ENCODE measurements at regions not wholly inside any gene's neighbourhood (a gene's known extent, or its start where the extent isn't known, plus 50 kb on each side); places are given as distances from the start of the nearest gene placed in this dataset.

- H3K27ac Mint-ChIP-seq = no peak overlapping the region
- no peaks in the 10 kb centered on the region for H3K27me3 Mint-ChIP-seq
- H3K4me1 Mint-ChIP-seq = no peaks in the 10 kb centered on the region
- H3K36me3 Mint-ChIP-seq = peaks cover 3% of the 10 kb centered on the region
- H3K9me3 Mint-ChIP-seq = peaks cover 21% of the 10 kb centered on the region
- no peak for DNase-seq (ENCODE audit: low spot score in 2 of 2)
- H3K4me3 Mint-ChIP-seq = no peak overlapping the region
- no peak for ATAC-seq (ENCODE audit: low read depth)
Measured at GRCh38 chr20:12293900-12294299, 376.2 kb downstream of the BTBD3 start.

- peaks cover 3% of the 10 kb centered on the region for H3K36me3 Mint-ChIP-seq
- H3K27ac Mint-ChIP-seq = no peak overlapping the region
- H3K9me3 Mint-ChIP-seq = peaks cover 21% of the 10 kb centered on the region
- H3K4me3 Mint-ChIP-seq = no peak overlapping the region
- H3K4me1 Mint-ChIP-seq = no peaks in the 10 kb centered on the region
- ATAC-seq (ENCODE audit: low read depth) = no peak
- no peak for DNase-seq (ENCODE audit: low spot score in 2 of 2)
- no peaks in the 10 kb centered on the region for H3K27me3 Mint-ChIP-seq
Measured at GRCh38 chr20:12294678-12295077, 377.0 kb downstream of the BTBD3 start.

- ATAC-seq (ENCODE audit: low read depth) = no peak
- Mint-ChIP-seq H3K9me3 (peaks cover 11% of the 10 kb centered on the region), H3K36me3 (no peaks in the 10 kb centered on the region), H3K27ac (no peak overlapping the region), H3K4me1 (no peaks in the 10 kb centered on the region), H3K27me3 (no peaks in the 10 kb centered on the region), H3K4me3 (no peak overlapping the region)
- DNase-seq (ENCODE audit: low spot score in 2 of 2) = no peak
Measured at GRCh38 chr20:12305188-12305950, 387.7 kb downstream of the BTBD3 start.

GRCh38 chr20:12306107-12306506 lies 388.4 kb downstream of the BTBD3 start:
- Mint-ChIP-seq H3K36me3 (no peaks in the 10 kb centered on the region), H3K27ac (no peak overlapping the region), H3K4me1 (no peaks in the 10 kb centered on the region), H3K27me3 (no peaks in the 10 kb centered on the region), H3K9me3 (peaks cover 11% of the 10 kb centered on the region), H3K4me3 (no peak overlapping the region)
- no peak for DNase-seq (ENCODE audit: low spot score in 2 of 2)
- ATAC-seq (ENCODE audit: low read depth) = no peak

GRCh38 chr20:12311094-12311865 lies 393.6 kb downstream of the BTBD3 start:
- Mint-ChIP-seq H3K4me3 (no peak overlapping the region), H3K27ac (no peak overlapping the region), H3K36me3 (no peaks in the 10 kb centered on the region), H3K4me1 (no peaks in the 10 kb centered on the region), H3K27me3 (no peaks in the 10 kb centered on the region), H3K9me3 (peaks cover 5% of the 10 kb centered on the region)
- no peak for DNase-seq (ENCODE audit: low spot score in 2 of 2)
- no peak for ATAC-seq (ENCODE audit: low read depth)

GRCh38 chr20:12315652-12316051 lies 398.0 kb downstream of the BTBD3 start:
- Mint-ChIP-seq H3K4me1 (no peaks in the 10 kb centered on the region), H3K9me3 (no peaks in the 10 kb centered on the region), H3K36me3 (no peaks in the 10 kb centered on the region), H3K27me3 (no peaks in the 10 kb centered on the region), H3K27ac (no peak overlapping the region), H3K4me3 (no peak overlapping the region)
- ATAC-seq (ENCODE audit: low read depth) (no peak), DNase-seq (ENCODE audit: low spot score in 2 of 2) (no peak)

GRCh38 chr20:12316794-12317193 lies 399.1 kb downstream of the BTBD3 start:
- DNase-seq (ENCODE audit: low spot score in 2 of 2) = no peak
- no peaks in the 10 kb centered on the region for H3K4me1 Mint-ChIP-seq
- ATAC-seq (ENCODE audit: low read depth) = no peak
- H3K4me3 Mint-ChIP-seq = no peak overlapping the region
- no peak overlapping the region for H3K27ac Mint-ChIP-seq
- H3K27me3 Mint-ChIP-seq = no peaks in the 10 kb centered on the region
- peaks cover 3% of the 10 kb centered on the region for H3K9me3 Mint-ChIP-seq
- no peaks in the 10 kb centered on the region for H3K36me3 Mint-ChIP-seq

GRCh38 chr20:12317433-12317832 lies 399.7 kb downstream of the BTBD3 start:
- ATAC-seq (ENCODE audit: low read depth) (no peak), DNase-seq (ENCODE audit: low spot score in 2 of 2) (no peak)
- no peak overlapping the region for H3K4me3 Mint-ChIP-seq
- peaks cover 3% of the 10 kb centered on the region for H3K9me3 Mint-ChIP-seq
- no peaks in the 10 kb centered on the region for H3K36me3 Mint-ChIP-seq
- no peaks in the 10 kb centered on the region for H3K4me1 Mint-ChIP-seq
- H3K27me3 Mint-ChIP-seq = no peaks in the 10 kb centered on the region
- H3K27ac Mint-ChIP-seq = no peak overlapping the region

GRCh38 chr20:12318043-12318442 lies 400.4 kb downstream of the BTBD3 start:
- no peak for ATAC-seq (ENCODE audit: low read depth)
- no peaks in the 10 kb centered on the region for H3K4me1 Mint-ChIP-seq
- H3K9me3 Mint-ChIP-seq = peaks cover 3% of the 10 kb centered on the region

GRCh38 chr20:12321736-12322135 lies 404.0 kb downstream of the BTBD3 start:
- Mint-ChIP-seq H3K27me3 (no peaks in the 10 kb centered on the region), H3K4me3 (no peak overlapping the region), H3K27ac (no peak overlapping the region), H3K4me1 (no peaks in the 10 kb centered on the region), H3K9me3 (peaks cover 3% of the 10 kb centered on the region), H3K36me3 (no peaks in the 10 kb centered on the region)
- no peak for ATAC-seq (ENCODE audit: low read depth)
- DNase-seq (ENCODE audit: low spot score in 2 of 2) = no peak

More at GRCh38 chr20:12318043-12318442, 400.4 kb downstream of the BTBD3 start:
- Mint-ChIP-seq H3K27me3 (no peaks in the 10 kb centered on the region), H3K4me3 (no peak overlapping the region), H3K27ac (no peak overlapping the region), H3K36me3 (no peaks in the 10 kb centered on the region)
- DNase-seq (ENCODE audit: low spot score in 2 of 2) = no peak

- Mint-ChIP-seq H3K4me3 (no peak overlapping the region), H3K9me3 (peaks cover 5% of the 10 kb centered on the region), H3K27ac (no peak overlapping the region), H3K4me1 (no peaks in the 10 kb centered on the region), H3K36me3 (no peaks in the 10 kb centered on the region), H3K27me3 (no peaks in the 10 kb centered on the region)
- no peak for ATAC-seq (ENCODE audit: low read depth)
- no peak for DNase-seq (ENCODE audit: low spot score in 2 of 2)
Measured at GRCh38 chr20:12327205-12327604, 409.5 kb downstream of the BTBD3 start.

- H3K27ac Mint-ChIP-seq = no peak overlapping the region
- ATAC-seq (ENCODE audit: low read depth) (no peak), DNase-seq (ENCODE audit: low spot score in 2 of 2) (no peak)
- peaks cover 5% of the 10 kb centered on the region for H3K9me3 Mint-ChIP-seq
- H3K36me3 Mint-ChIP-seq = no peaks in the 10 kb centered on the region
- no peak overlapping the region for H3K4me3 Mint-ChIP-seq
- H3K4me1 Mint-ChIP-seq = no peaks in the 10 kb centered on the region
- H3K27me3 Mint-ChIP-seq = no peaks in the 10 kb centered on the region
Measured at GRCh38 chr20:12331236-12331635, 413.5 kb downstream of the BTBD3 start.

- Mint-ChIP-seq H3K4me1 (no peaks in the 10 kb centered on the region), H3K27ac (no peak overlapping the region), H3K4me3 (no peak overlapping the region), H3K36me3 (no peaks in the 10 kb centered on the region), H3K9me3 (peaks cover 9% of the 10 kb centered on the region), H3K27me3 (no peaks in the 10 kb centered on the region)
- DNase-seq (ENCODE audit: low spot score in 2 of 2) = no peak
- no peak for ATAC-seq (ENCODE audit: low read depth)
Measured at GRCh38 chr20:12337601-12338000, 419.9 kb downstream of the BTBD3 start.

- Mint-ChIP-seq H3K9me3 (peaks cover 13% of the 10 kb centered on the region), H3K27me3 (no peaks in the 10 kb centered on the region), H3K4me1 (no peaks in the 10 kb centered on the region), H3K4me3 (no peak overlapping the region), H3K27ac (no peak overlapping the region), H3K36me3 (no peaks in the 10 kb centered on the region)
- DNase-seq (ENCODE audit: low spot score in 2 of 2) (no peak), ATAC-seq (ENCODE audit: low read depth) (no peak)
Measured at GRCh38 chr20:12345978-12346377, 428.3 kb downstream of the BTBD3 start.

Data from memory B cell (primary cell).